ENCODE measurements at regions not wholly inside any gene's neighbourhood (a gene's known extent, or its start where the extent isn't known, plus 50 kb on each side); places are given as distances from the start of the nearest gene placed in this dataset.
"Not testable (repeated sequence)": the region's sequence is repeated elsewhere in the genome, so short reads cannot be mapped to it uniquely, and the experiment has no call there.

GRCh38 chr2:222360146-222360545 lies 61.3 kb upstream of the PAX3 start:
- H3K4me3 ChIP-seq (ENCODE audit: low read depth, low read length) = no peak overlapping the region
- DNase-seq (ENCODE audit: low read depth) = peak; percentile 68

GRCh38 chr2:222360997-222361396 lies 62.2 kb upstream of the PAX3 start:
- no peak for DNase-seq (ENCODE audit: low read depth)
- no peak for TF ChIP-seq POLR2A (IDR thresholded peaks at IDR 0.05; ENCODE audit: extremely low read depth, insufficient read length)
- no peak for TF ChIP-seq CTCF (IDR thresholded peaks at IDR 0.05; ENCODE audit: low read depth, low read length)
- no peak for TF ChIP-seq MAX (IDR thresholded peaks at IDR 0.05; ENCODE audit: low read depth, low read length)
- no peak for TF ChIP-seq MYC (IDR thresholded peaks at IDR 0.05; ENCODE audit: low read depth, low read length)
- no peak overlapping the region for H3K4me3 ChIP-seq (ENCODE audit: low read depth, low read length)

More at GRCh38 chr2:222360146-222360545, 61.3 kb upstream of the PAX3 start:
- TF ChIP-seq MYC (IDR thresholded peaks at IDR 0.05; ENCODE audit: low read depth, low read length) (no peak), POLR2A (IDR thresholded peaks at IDR 0.05; ENCODE audit: extremely low read depth, insufficient read length) (no peak), MAX (IDR thresholded peaks at IDR 0.05; ENCODE audit: low read depth, low read length) (no peak), CTCF (IDR thresholded peaks at IDR 0.05; ENCODE audit: low read depth, low read length) (no peak)

GRCh38 chr2:222361787-222362186 lies 62.6 kb upstream of the SGPP2 start:
- DNase-seq (ENCODE audit: low read depth) = no peak
- no peak overlapping the region for H3K4me3 ChIP-seq (ENCODE audit: low read depth, low read length)
- no peak for TF ChIP-seq POLR2A (IDR thresholded peaks at IDR 0.05; ENCODE audit: extremely low read depth, insufficient read length)
- TF ChIP-seq CTCF (IDR thresholded peaks at IDR 0.05; ENCODE audit: low read depth, low read length) = no peak
- TF ChIP-seq MAX (IDR thresholded peaks at IDR 0.05; ENCODE audit: low read depth, low read length) = no peak
- TF ChIP-seq MYC (IDR thresholded peaks at IDR 0.05; ENCODE audit: low read depth, low read length) = no peak

GRCh38 chr2:222362336-222362735 lies 62.0 kb upstream of the SGPP2 start:
- TF ChIP-seq POLR2A (IDR thresholded peaks at IDR 0.05; ENCODE audit: extremely low read depth, insufficient read length) (no peak), MYC (IDR thresholded peaks at IDR 0.05; ENCODE audit: low read depth, low read length) (no peak), CTCF (IDR thresholded peaks at IDR 0.05; ENCODE audit: low read depth, low read length) (no peak), MAX (IDR thresholded peaks at IDR 0.05; ENCODE audit: low read depth, low read length) (no peak)
- no peak for DNase-seq (ENCODE audit: low read depth)
- no peak overlapping the region for H3K4me3 ChIP-seq (ENCODE audit: low read depth, low read length)

- peak; percentile 83 for DNase-seq (ENCODE audit: low read depth)
- H3K4me3 ChIP-seq (ENCODE audit: low read depth, low read length) = no peak overlapping the region
- TF ChIP-seq MYC (IDR thresholded peaks at IDR 0.05; ENCODE audit: low read depth, low read length) = no peak
- no peak for TF ChIP-seq CTCF (IDR thresholded peaks at IDR 0.05; ENCODE audit: low read depth, low read length)
- no peak for TF ChIP-seq MAX (IDR thresholded peaks at IDR 0.05; ENCODE audit: low read depth, low read length)
- no peak for TF ChIP-seq POLR2A (IDR thresholded peaks at IDR 0.05; ENCODE audit: extremely low read depth, insufficient read length)
These were observed 60.0 kb upstream of the SGPP2 start for GRCh38 chr2:222364285-222364895.

GRCh38 chr2:222368280-222368679 lies 56.1 kb upstream of the SGPP2 start:
- not testable (repeated sequence) for H3K4me3 ChIP-seq (ENCODE audit: low read depth, low read length); DNase-seq (ENCODE audit: low read depth)
